Tibial nerve (tissue), 4 donors: ENCODE measurements at regions not wholly inside any gene's neighbourhood (a gene's known extent, or its start where the extent isn't known, plus 50 kb on each side); places are given as distances from the start of the nearest gene placed in this dataset.

Source experiments
- EP300 ChIP-seq, 2 donors: sonication (generic); formaldehyde crosslinking; IDR thresholded peaks; one replicate each; pipeline ENCODE4 v1.6.1; 2017; ENCODE audit warnings: antibody characterized with exemption in 2 of 2, mild to moderate bottlenecking in 1 of 2
- POLR2A ChIP-seq, 2 donors: fragments of 450-650 bp; IDR thresholded peaks; one replicate each; pipeline ENCODE4 v1.6.1; 2017; ENCODE audit warnings: antibody characterized with exemption in 2 of 2, mild to moderate bottlenecking in 2 of 2, moderate library complexity in 2 of 2
- TF ChIP-seq, protein P1 (sequence below), 5 experiments: fragments of 200-600 bp in 3 of 5; fragments of 450-650 bp in 2 of 5; sonication (generic) in 3 of 5; IDR thresholded peaks; one replicate each; pipeline ENCODE4 v1.5.1; 2016 to 2019; ENCODE audit warnings: antibody characterized with exemption in 5 of 5, mild to moderate bottlenecking in 3 of 5, moderate library complexity in 2 of 5

GRCh38 chr2:38232454-38232853 is 144.6 kb downstream of the ATL2 start:
- TF ChIP-seq, protein P1, sequence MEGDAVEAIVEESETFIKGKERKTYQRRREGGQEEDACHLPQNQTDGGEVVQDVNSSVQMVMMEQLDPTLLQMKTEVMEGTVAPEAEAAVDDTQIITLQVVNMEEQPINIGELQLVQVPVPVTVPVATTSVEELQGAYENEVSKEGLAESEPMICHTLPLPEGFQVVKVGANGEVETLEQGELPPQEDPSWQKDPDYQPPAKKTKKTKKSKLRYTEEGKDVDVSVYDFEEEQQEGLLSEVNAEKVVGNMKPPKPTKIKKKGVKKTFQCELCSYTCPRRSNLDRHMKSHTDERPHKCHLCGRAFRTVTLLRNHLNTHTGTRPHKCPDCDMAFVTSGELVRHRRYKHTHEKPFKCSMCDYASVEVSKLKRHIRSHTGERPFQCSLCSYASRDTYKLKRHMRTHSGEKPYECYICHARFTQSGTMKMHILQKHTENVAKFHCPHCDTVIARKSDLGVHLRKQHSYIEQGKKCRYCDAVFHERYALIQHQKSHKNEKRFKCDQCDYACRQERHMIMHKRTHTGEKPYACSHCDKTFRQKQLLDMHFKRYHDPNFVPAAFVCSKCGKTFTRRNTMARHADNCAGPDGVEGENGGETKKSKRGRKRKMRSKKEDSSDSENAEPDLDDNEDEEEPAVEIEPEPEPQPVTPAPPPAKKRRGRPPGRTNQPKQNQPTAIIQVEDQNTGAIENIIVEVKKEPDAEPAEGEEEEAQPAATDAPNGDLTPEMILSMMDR (IDR thresholded peaks at IDR 0.05), result no peak
- TF ChIP-seq POLR2A (IDR thresholded peaks at IDR 0.05), result no peak
- TF ChIP-seq EP300 (IDR thresholded peaks at IDR 0.05), result no peak
